PFSK-1 (cell line): ENCODE measurements at regions not wholly inside any gene's neighbourhood (a gene's known extent, or its start where the extent isn't known, plus 50 kb on each side); places are given as distances from the start of the nearest gene placed in this dataset.

Experiments
- FOXP2 ChIP-seq: optimal IDR thresholded peaks from 2 replicates; pipeline ENCODE3; 2011; ENCODE audit warnings: borderline replicate concordance, control low read depth, inconsistent platforms; ENCODE audit not compliant: insufficient read depth; ENCODE audit errors: extremely low read length, extremely low read depth
- POLR2AphosphoS5 ChIP-seq: IDR thresholded peaks from 2 replicates; pipeline ENCODE4 v1.6.1; 2012; ENCODE audit warnings: low read depth, mild to moderate bottlenecking, control low read depth, low read length, moderate library complexity
- SIN3A ChIP-seq: IDR thresholded peaks from 2 replicates; pipeline ENCODE4 v1.6.1; 2012; ENCODE audit warnings: mild to moderate bottlenecking, low read length, moderate library complexity, borderline replicate concordance; ENCODE audit not compliant: insufficient read depth
- TAF1 ChIP-seq: IDR thresholded peaks from 2 replicates; pipeline ENCODE4 v1.6.1; 2012; ENCODE audit warnings: low read length, control low read depth, borderline replicate concordance; ENCODE audit not compliant: insufficient read depth
- TF ChIP-seq, protein P1 (sequence below), 2 experiments: IDR thresholded peaks; 2 replicates each; pipeline versions ENCODE4 v1.6.1 to v1.8.0; 2011 to 2012; ENCODE audit warnings: low read depth in 2 of 2, low read length in 2 of 2, control low read depth in 1 of 2, inconsistent platforms in 1 of 2, mild to moderate bottlenecking in 1 of 2, moderate library complexity in 1 of 2; ENCODE audit not compliant: insufficient read depth in 1 of 2

- TF ChIP-seq POLR2AphosphoS5 (no peak), TAF1 (no peak), FOXP2 (no peak), SIN3A (no peak)
- TF ChIP-seq, protein P1, sequence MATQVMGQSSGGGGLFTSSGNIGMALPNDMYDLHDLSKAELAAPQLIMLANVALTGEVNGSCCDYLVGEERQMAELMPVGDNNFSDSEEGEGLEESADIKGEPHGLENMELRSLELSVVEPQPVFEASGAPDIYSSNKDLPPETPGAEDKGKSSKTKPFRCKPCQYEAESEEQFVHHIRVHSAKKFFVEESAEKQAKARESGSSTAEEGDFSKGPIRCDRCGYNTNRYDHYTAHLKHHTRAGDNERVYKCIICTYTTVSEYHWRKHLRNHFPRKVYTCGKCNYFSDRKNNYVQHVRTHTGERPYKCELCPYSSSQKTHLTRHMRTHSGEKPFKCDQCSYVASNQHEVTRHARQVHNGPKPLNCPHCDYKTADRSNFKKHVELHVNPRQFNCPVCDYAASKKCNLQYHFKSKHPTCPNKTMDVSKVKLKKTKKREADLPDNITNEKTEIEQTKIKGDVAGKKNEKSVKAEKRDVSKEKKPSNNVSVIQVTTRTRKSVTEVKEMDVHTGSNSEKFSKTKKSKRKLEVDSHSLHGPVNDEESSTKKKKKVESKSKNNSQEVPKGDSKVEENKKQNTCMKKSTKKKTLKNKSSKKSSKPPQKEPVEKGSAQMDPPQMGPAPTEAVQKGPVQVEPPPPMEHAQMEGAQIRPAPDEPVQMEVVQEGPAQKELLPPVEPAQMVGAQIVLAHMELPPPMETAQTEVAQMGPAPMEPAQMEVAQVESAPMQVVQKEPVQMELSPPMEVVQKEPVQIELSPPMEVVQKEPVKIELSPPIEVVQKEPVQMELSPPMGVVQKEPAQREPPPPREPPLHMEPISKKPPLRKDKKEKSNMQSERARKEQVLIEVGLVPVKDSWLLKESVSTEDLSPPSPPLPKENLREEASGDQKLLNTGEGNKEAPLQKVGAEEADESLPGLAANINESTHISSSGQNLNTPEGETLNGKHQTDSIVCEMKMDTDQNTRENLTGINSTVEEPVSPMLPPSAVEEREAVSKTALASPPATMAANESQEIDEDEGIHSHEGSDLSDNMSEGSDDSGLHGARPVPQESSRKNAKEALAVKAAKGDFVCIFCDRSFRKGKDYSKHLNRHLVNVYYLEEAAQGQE (IDR thresholded peaks at IDR 0.05; ENCODE audit: insufficient read depth in 1 of 2, low read depth in 2 of 2, low read length in 2 of 2) = no peak
These were observed 319.8 kb downstream of the FBXO15 start for GRCh38 chr18:73827801-73828200.
